ENCODE measurements at regions not wholly inside any gene's neighbourhood (a gene's known extent, or its start where the extent isn't known, plus 50 kb on each side); places are given as distances from the start of the nearest gene placed in this dataset.

- POLR2A ChIA-PET, result no interaction called here
- DNase-seq, result no peak
- 91% methylated on average over 5 of the region's 6 CpGs for WGBS (ENCODE audit: insufficient coverage)
- H3K4me1 ChIP-seq (ENCODE audit: control extremely low read depth in 1 of 4, control insufficient read depth in 4 of 4, insufficient read depth in 4 of 4, low read length in 3 of 4), result no peaks in the 10 kb centered on the region
- CTCF ChIA-PET, result no interaction called here
- H3K9me3 ChIP-seq (ENCODE audit: control extremely low read depth in 1 of 5, control insufficient read depth in 4 of 5, insufficient read depth in 2 of 5, low read depth in 1 of 5, low read length in 4 of 5), result no peaks in the 10 kb centered on the region
- no peaks in the 10 kb centered on the region for H3K36me3 ChIP-seq (ENCODE audit: control insufficient read depth in 4 of 4, insufficient read depth in 4 of 4, low read length in 3 of 4)
- H3K27me3 ChIP-seq (replicated peaks in 2 of 5; ENCODE audit: control insufficient read depth in 4 of 5, insufficient read depth in 5 of 5, low read length in 4 of 5), result no peaks in the 10 kb centered on the region
- no peak overlapping the region for H3K27ac ChIP-seq (ENCODE audit: insufficient read depth in 1 of 2, low read depth in 1 of 2, low read length in 2 of 2, poor library complexity in 1 of 2, severe bottlenecking in 2 of 2)
- H3K4me3 ChIP-seq (ENCODE audit: control insufficient read depth in 1 of 7, extremely low read depth in 1 of 7, insufficient read depth in 4 of 7, low read depth in 2 of 7, low read length in 6 of 7), result no peak overlapping the region
These were observed 426.5 kb downstream of the CD83 start for GRCh38 chr6:14543971-14544585.

- no peaks in the 10 kb centered on the region for H3K27me3 ChIP-seq (replicated peaks in 2 of 5; ENCODE audit: control insufficient read depth in 4 of 5, insufficient read depth in 5 of 5, low read length in 4 of 5)
- no peaks in the 10 kb centered on the region for H3K36me3 ChIP-seq (ENCODE audit: control insufficient read depth in 4 of 4, insufficient read depth in 4 of 4, low read length in 3 of 4)
- CTCF ChIA-PET, result no interaction called here
- DNase-seq, result no peak
- no peak overlapping the region for H3K4me3 ChIP-seq (ENCODE audit: control insufficient read depth in 1 of 7, extremely low read depth in 1 of 7, insufficient read depth in 4 of 7, low read depth in 2 of 7, low read length in 6 of 7)
- 96% methylated on average over 3 of the region's 3 CpGs for WGBS (ENCODE audit: insufficient coverage)
- no peak overlapping the region for H3K27ac ChIP-seq (ENCODE audit: insufficient read depth in 1 of 2, low read depth in 1 of 2, low read length in 2 of 2, poor library complexity in 1 of 2, severe bottlenecking in 2 of 2)
- H3K9me3 ChIP-seq (ENCODE audit: control extremely low read depth in 1 of 5, control insufficient read depth in 4 of 5, insufficient read depth in 2 of 5, low read depth in 1 of 5, low read length in 4 of 5), result no peaks in the 10 kb centered on the region
- POLR2A ChIA-PET, result no interaction called here
- no peaks in the 10 kb centered on the region for H3K4me1 ChIP-seq (ENCODE audit: control extremely low read depth in 1 of 4, control insufficient read depth in 4 of 4, insufficient read depth in 4 of 4, low read length in 3 of 4)
These were observed 427.1 kb downstream of the CD83 start for GRCh38 chr6:14544666-14545065.

GRCh38 chr6:14545496-14545895 lies 427.9 kb downstream of the CD83 start:
- Histone ChIP-seq H3K27me3 (replicated peaks in 2 of 5; ENCODE audit: control insufficient read depth in 4 of 5, insufficient read depth in 5 of 5, low read length in 4 of 5) (no peaks in the 10 kb centered on the region), H3K27ac (ENCODE audit: insufficient read depth in 1 of 2, low read depth in 1 of 2, low read length in 2 of 2, poor library complexity in 1 of 2, severe bottlenecking in 2 of 2) (no peak overlapping the region), H3K9me3 (ENCODE audit: control extremely low read depth in 1 of 5, control insufficient read depth in 4 of 5, insufficient read depth in 2 of 5, low read depth in 1 of 5, low read length in 4 of 5) (no peaks in the 10 kb centered on the region), H3K36me3 (ENCODE audit: control insufficient read depth in 4 of 4, insufficient read depth in 4 of 4, low read length in 3 of 4) (no peaks in the 10 kb centered on the region), H3K4me3 (ENCODE audit: control insufficient read depth in 1 of 7, extremely low read depth in 1 of 7, insufficient read depth in 4 of 7, low read depth in 2 of 7, low read length in 6 of 7) (no peak overlapping the region), H3K4me1 (ENCODE audit: control extremely low read depth in 1 of 4, control insufficient read depth in 4 of 4, insufficient read depth in 4 of 4, low read length in 3 of 4) (no peaks in the 10 kb centered on the region)
- no peak for DNase-seq
- no CpG with 5 or more reads among the region's 2 CpGs for WGBS (ENCODE audit: insufficient coverage)
- CTCF ChIA-PET, result no interaction called here
- POLR2A ChIA-PET, result no interaction called here

DNA sequence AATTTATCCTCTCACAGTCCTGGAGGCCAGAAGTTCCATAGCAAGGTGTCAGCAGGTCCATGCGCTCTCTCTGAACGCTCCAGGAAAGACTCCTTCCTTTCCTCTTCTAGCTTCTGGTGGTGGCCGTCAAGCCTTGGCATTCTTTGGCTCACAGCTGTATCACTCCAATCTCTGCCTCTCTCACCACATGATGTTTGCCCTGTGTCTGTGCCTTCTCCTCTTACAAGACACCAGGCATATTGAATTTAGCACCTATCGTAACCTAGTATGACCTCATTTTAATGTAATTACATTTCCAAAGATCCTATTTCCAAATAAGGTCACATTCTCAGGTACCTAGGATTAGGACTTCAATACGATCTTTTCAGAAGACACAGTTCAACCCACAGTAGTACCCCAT lies 428.5 kb downstream of the CD83 start:
- WGBS (ENCODE audit: insufficient coverage), result 98% methylated on average over 4 of the region's 5 CpGs
- H3K27ac ChIP-seq (ENCODE audit: insufficient read depth in 1 of 2, low read depth in 1 of 2, low read length in 2 of 2, poor library complexity in 1 of 2, severe bottlenecking in 2 of 2), result no peak overlapping the region
- no peaks in the 10 kb centered on the region for H3K36me3 ChIP-seq (ENCODE audit: control insufficient read depth in 4 of 4, insufficient read depth in 4 of 4, low read length in 3 of 4)
- no peaks in the 10 kb centered on the region for H3K4me1 ChIP-seq (ENCODE audit: control extremely low read depth in 1 of 4, control insufficient read depth in 4 of 4, insufficient read depth in 4 of 4, low read length in 3 of 4)
- CTCF ChIA-PET, result no interaction called here
- POLR2A ChIA-PET, result interaction anchor here (0.5 kb wide), 1 partner anchor 1006 kb away, joined by 4 read pairs; no protein-coding TSS in a partner anchor
- DNase-seq, result no peak
- H3K4me3 ChIP-seq (ENCODE audit: control insufficient read depth in 1 of 7, extremely low read depth in 1 of 7, insufficient read depth in 4 of 7, low read depth in 2 of 7, low read length in 6 of 7), result no peak overlapping the region
- H3K27me3 ChIP-seq (replicated peaks in 2 of 5; ENCODE audit: control insufficient read depth in 4 of 5, insufficient read depth in 5 of 5, low read length in 4 of 5), result no peaks in the 10 kb centered on the region
- no peaks in the 10 kb centered on the region for H3K9me3 ChIP-seq (ENCODE audit: control extremely low read depth in 1 of 5, control insufficient read depth in 4 of 5, insufficient read depth in 2 of 5, low read depth in 1 of 5, low read length in 4 of 5)

- ChIA-PET CTCF (interaction anchor here (0.6 to 1.2 kb wide), 2 partner anchors 13 to 403 kb away, joined by 3 to 4 read pairs; no protein-coding TSS in a partner anchor), POLR2A (no interaction called here)
- Histone ChIP-seq H3K9me3 (ENCODE audit: control extremely low read depth in 1 of 5, control insufficient read depth in 4 of 5, insufficient read depth in 2 of 5, low read depth in 1 of 5, low read length in 4 of 5) (no peaks in the 10 kb centered on the region), H3K4me1 (ENCODE audit: control extremely low read depth in 1 of 4, control insufficient read depth in 4 of 4, insufficient read depth in 4 of 4, low read length in 3 of 4) (no peaks in the 10 kb centered on the region), H3K27me3 (replicated peaks in 2 of 5; ENCODE audit: control insufficient read depth in 4 of 5, insufficient read depth in 5 of 5, low read length in 4 of 5) (no peaks in the 10 kb centered on the region), H3K36me3 (ENCODE audit: control insufficient read depth in 4 of 4, insufficient read depth in 4 of 4, low read length in 3 of 4) (no peaks in the 10 kb centered on the region), H3K4me3 (ENCODE audit: control insufficient read depth in 1 of 7, extremely low read depth in 1 of 7, insufficient read depth in 4 of 7, low read depth in 2 of 7, low read length in 6 of 7) (no peak overlapping the region), H3K27ac (ENCODE audit: insufficient read depth in 1 of 2, low read depth in 1 of 2, low read length in 2 of 2, poor library complexity in 1 of 2, severe bottlenecking in 2 of 2) (no peak overlapping the region)
- 98% methylated on average over 4 of the region's 6 CpGs for WGBS (ENCODE audit: insufficient coverage)
- DNase-seq, result no peak
These were observed 429.9 kb downstream of the CD83 start for GRCh38 chr6:14547284-14547998.

- 95% methylated on average over 3 of the region's 6 CpGs for WGBS (ENCODE audit: insufficient coverage)
- Histone ChIP-seq H3K27me3 (replicated peaks in 2 of 5; ENCODE audit: control insufficient read depth in 4 of 5, insufficient read depth in 5 of 5, low read length in 4 of 5) (no peaks in the 10 kb centered on the region), H3K9me3 (ENCODE audit: control extremely low read depth in 1 of 5, control insufficient read depth in 4 of 5, insufficient read depth in 2 of 5, low read depth in 1 of 5, low read length in 4 of 5) (no peaks in the 10 kb centered on the region), H3K36me3 (ENCODE audit: control insufficient read depth in 4 of 4, insufficient read depth in 4 of 4, low read length in 3 of 4) (no peaks in the 10 kb centered on the region), H3K4me1 (ENCODE audit: control extremely low read depth in 1 of 4, control insufficient read depth in 4 of 4, insufficient read depth in 4 of 4, low read length in 3 of 4) (no peaks in the 10 kb centered on the region), H3K27ac (ENCODE audit: insufficient read depth in 1 of 2, low read depth in 1 of 2, low read length in 2 of 2, poor library complexity in 1 of 2, severe bottlenecking in 2 of 2) (no peak overlapping the region), H3K4me3 (ENCODE audit: control insufficient read depth in 1 of 7, extremely low read depth in 1 of 7, insufficient read depth in 4 of 7, low read depth in 2 of 7, low read length in 6 of 7) (no peak overlapping the region)
- CTCF ChIA-PET, result no interaction called here
- POLR2A ChIA-PET, result no interaction called here
- DNase-seq, result no peak
These were observed 431.8 kb downstream of the CD83 start for GRCh38 chr6:14549304-14549770.

DNA sequence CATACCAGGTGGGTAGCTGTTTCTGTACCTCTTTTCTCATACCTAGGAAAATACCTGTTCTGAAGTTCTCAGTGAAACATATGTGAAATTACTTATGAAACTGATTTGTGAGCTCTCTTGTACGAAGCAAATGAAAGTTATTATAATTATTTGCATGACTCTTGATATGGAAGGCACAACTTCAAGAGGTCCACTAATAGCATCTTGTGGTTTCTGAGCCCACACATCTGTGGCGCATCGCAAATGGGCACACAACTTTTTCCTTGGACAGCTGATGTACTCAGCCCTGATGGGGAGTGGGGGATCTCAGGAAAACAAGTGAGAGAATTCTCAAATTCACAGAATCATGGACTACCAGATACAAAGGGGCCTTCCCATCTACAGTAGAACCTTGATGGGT lies 432.3 kb downstream of the CD83 start:
- no peak for DNase-seq
- H3K27me3 ChIP-seq (replicated peaks in 2 of 5; ENCODE audit: control insufficient read depth in 4 of 5, insufficient read depth in 5 of 5, low read length in 4 of 5), result no peaks in the 10 kb centered on the region
- H3K4me1 ChIP-seq (ENCODE audit: control extremely low read depth in 1 of 4, control insufficient read depth in 4 of 4, insufficient read depth in 4 of 4, low read length in 3 of 4), result no peaks in the 10 kb centered on the region
- 100% methylated on average over 2 of the region's 3 CpGs for WGBS (ENCODE audit: insufficient coverage)
- ChIA-PET POLR2A (no interaction called here), CTCF (no interaction called here)
- H3K27ac ChIP-seq (ENCODE audit: insufficient read depth in 1 of 2, low read depth in 1 of 2, low read length in 2 of 2, poor library complexity in 1 of 2, severe bottlenecking in 2 of 2), result no peak overlapping the region
- H3K9me3 ChIP-seq (ENCODE audit: control extremely low read depth in 1 of 5, control insufficient read depth in 4 of 5, insufficient read depth in 2 of 5, low read depth in 1 of 5, low read length in 4 of 5), result no peaks in the 10 kb centered on the region
- H3K36me3 ChIP-seq (ENCODE audit: control insufficient read depth in 4 of 4, insufficient read depth in 4 of 4, low read length in 3 of 4), result no peaks in the 10 kb centered on the region
- no peak overlapping the region for H3K4me3 ChIP-seq (ENCODE audit: control insufficient read depth in 1 of 7, extremely low read depth in 1 of 7, insufficient read depth in 4 of 7, low read depth in 2 of 7, low read length in 6 of 7)

Measured in common myeloid progenitor, CD34-positive (primary cell).